ENCODE measurements at regions not wholly inside any gene's neighbourhood (a gene's known extent, or its start where the extent isn't known, plus 50 kb on each side); places are given as distances from the start of the nearest gene placed in this dataset.

DNA sequence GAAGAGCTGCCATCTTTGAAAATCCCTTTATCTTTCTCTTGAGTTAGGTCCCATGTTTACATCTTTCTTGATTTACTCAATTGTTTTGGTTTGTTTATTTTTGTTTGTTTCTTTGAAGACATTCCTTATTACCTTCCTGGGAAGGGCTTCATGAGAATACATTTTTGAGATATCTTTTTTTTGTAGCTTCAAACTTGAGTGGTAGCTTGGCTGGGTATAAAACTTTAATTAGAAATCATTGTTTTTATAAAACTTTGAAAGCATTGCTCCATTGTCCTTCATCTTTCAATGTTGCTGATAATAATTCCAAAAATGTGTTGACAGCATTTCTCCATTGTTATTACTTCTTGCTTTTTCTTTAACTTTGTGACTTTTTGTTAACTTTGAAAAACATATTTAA, 145.9 kb upstream of the RBMS1 start:
- H3K4me3 ChIP-seq (ENCODE audit: low read depth, low read length): no peak overlapping the region
- DNase-seq (ENCODE audit: low read depth): no peak
- TF ChIP-seq, protein P1, sequence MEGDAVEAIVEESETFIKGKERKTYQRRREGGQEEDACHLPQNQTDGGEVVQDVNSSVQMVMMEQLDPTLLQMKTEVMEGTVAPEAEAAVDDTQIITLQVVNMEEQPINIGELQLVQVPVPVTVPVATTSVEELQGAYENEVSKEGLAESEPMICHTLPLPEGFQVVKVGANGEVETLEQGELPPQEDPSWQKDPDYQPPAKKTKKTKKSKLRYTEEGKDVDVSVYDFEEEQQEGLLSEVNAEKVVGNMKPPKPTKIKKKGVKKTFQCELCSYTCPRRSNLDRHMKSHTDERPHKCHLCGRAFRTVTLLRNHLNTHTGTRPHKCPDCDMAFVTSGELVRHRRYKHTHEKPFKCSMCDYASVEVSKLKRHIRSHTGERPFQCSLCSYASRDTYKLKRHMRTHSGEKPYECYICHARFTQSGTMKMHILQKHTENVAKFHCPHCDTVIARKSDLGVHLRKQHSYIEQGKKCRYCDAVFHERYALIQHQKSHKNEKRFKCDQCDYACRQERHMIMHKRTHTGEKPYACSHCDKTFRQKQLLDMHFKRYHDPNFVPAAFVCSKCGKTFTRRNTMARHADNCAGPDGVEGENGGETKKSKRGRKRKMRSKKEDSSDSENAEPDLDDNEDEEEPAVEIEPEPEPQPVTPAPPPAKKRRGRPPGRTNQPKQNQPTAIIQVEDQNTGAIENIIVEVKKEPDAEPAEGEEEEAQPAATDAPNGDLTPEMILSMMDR (conservative IDR thresholded peaks at IDR 0.05; ENCODE audit: low read depth, low read length): no peak

GRCh38 chr2:160646684-160647444, 153.3 kb upstream of the RBMS1 start:
- no peak for DNase-seq (ENCODE audit: low read depth)
- no peak overlapping the region for H3K4me3 ChIP-seq (ENCODE audit: low read depth, low read length)

DNA sequence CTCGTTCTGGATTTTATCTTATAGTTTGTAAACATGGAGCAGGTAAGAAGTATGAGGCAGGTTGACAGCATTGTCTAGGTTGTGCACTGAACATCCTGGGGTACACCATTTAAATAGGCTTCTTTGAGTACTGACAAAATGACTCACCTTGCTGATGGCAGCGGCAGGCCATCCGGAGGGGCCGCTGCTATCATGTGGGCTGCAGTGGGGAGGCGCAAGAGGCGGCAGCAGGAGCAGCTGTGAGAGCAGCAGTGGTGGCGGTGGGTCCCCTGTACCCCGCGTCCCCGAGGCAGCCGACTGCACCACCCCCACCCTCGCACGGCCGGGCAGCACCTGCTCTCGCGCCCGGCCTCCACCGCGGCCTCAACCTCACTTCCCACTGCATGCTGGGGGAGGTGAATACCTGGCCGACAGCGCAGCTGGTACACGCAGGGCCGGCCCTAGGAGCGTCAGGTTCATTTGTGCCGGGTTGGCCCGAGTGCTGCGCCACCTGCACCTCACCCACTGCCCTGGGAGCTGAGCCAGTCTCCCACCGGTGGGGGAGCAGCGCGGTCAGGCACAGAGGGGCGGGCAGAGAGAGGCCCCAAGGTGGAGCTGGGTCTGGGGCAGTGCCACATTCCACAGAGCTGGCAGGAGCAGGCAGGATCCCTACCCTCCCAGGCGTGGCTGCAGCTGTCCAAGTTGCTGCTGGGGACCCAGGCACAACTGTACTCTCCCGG, 154.5 kb upstream of the RBMS1 start:
- DNase-seq (ENCODE audit: low read depth): no peak
- H3K4me3 ChIP-seq (ENCODE audit: low read depth, low read length): peak overlapping the region; percentile 42
- TF ChIP-seq, protein P1 (conservative IDR thresholded peaks at IDR 0.05; ENCODE audit: low read depth, low read length): no peak

More at GRCh38 chr2:160646684-160647444, 153.3 kb upstream of the RBMS1 start:
- TF ChIP-seq, protein P1 (conservative IDR thresholded peaks at IDR 0.05; ENCODE audit: low read depth, low read length): no peak

GRCh38 chr2:160649698-160650097, 156.1 kb upstream of the RBMS1 start:
- TF ChIP-seq, protein P1 (conservative IDR thresholded peaks at IDR 0.05; ENCODE audit: low read depth, low read length): no peak
- no peak for DNase-seq (ENCODE audit: low read depth)
- H3K4me3 ChIP-seq (ENCODE audit: low read depth, low read length): no peak overlapping the region

- H3K4me3 ChIP-seq (ENCODE audit: low read depth, low read length): no peak overlapping the region
- TF ChIP-seq, protein P1 (conservative IDR thresholded peaks at IDR 0.05; ENCODE audit: low read depth, low read length): no peak
- DNase-seq (ENCODE audit: low read depth): no peak
Measured at GRCh38 chr2:160650196-160651118, 156.8 kb upstream of the RBMS1 start.

GRCh38 chr2:160651416-160652200, 158.0 kb upstream of the RBMS1 start:
- DNase-seq (ENCODE audit: low read depth): no peak
- TF ChIP-seq, protein P1 (conservative IDR thresholded peaks at IDR 0.05; ENCODE audit: low read depth, low read length): no peak
- no peak overlapping the region for H3K4me3 ChIP-seq (ENCODE audit: low read depth, low read length)

All from epithelial cell of proximal tubule (primary cell).